OCI-LY1 (cell line): ENCODE measurements at regions not wholly inside any gene's neighbourhood (a gene's known extent, or its start where the extent isn't known, plus 50 kb on each side); places are given as distances from the start of the nearest gene placed in this dataset.

Experiments
- H2AFZ ChIP-seq: fragments of 200-600 bp; sonication (generic), shearing (Covaris generic); 2 replicates; pipeline ENCODE4 v1.6.0; 2014; ENCODE audit warnings: antibody characterized with exemption, mild to moderate bottlenecking, low read length
- H3F3A ChIP-seq: fragments of 200-600 bp; sonication (generic), shearing (Covaris generic); 2 replicates; pipeline ENCODE4 v1.6.0; 2014; ENCODE audit warnings: mild to moderate bottlenecking, antibody characterized with exemption, low read length, moderate library complexity; ENCODE audit not compliant: insufficient read depth
- H3K27ac ChIP-seq: fragments of 200-600 bp; sonication (generic); 2 replicates; pipeline ENCODE4 v1.5.1; 2014; ENCODE audit warnings: low read length, mixed run types, mild to moderate bottlenecking, low read depth; ENCODE audit not compliant: poor library complexity, severe bottlenecking
- H3K27me3 ChIP-seq: fragments of 200-600 bp; sonication (generic); 2 replicates; pipeline ENCODE4 v1.6.0; 2014; ENCODE audit warnings: antibody characterized with exemption, mild to moderate bottlenecking, low read length, moderate library complexity; ENCODE audit not compliant: insufficient read depth
- H3K36me3 ChIP-seq: fragments of 200-600 bp; sonication (generic); 2 replicates; pipeline ENCODE4 v1.6.1; 2014; ENCODE audit warnings: mild to moderate bottlenecking, antibody characterized with exemption, low read length, moderate library complexity, mixed read lengths; ENCODE audit not compliant: insufficient read depth
- H3K4me1 ChIP-seq: fragments of 200-600 bp; sonication (generic); 2 replicates; pipeline ENCODE4 v1.5.1; 2014; ENCODE audit warnings: mild to moderate bottlenecking, low read length, moderate library complexity; ENCODE audit not compliant: insufficient read depth, severe bottlenecking
- H3K4me2 ChIP-seq: fragments of 200-600 bp; sonication (generic), shearing (Covaris generic); 2 replicates; pipeline ENCODE4 v1.6.1; 2014; ENCODE audit warnings: low read length
- H3K4me3 ChIP-seq: fragments of 200-600 bp; sonication (generic); 2 replicates; pipeline ENCODE4 v1.5.1; 2014; ENCODE audit warnings: low read length, low read depth, mild to moderate bottlenecking, mixed read lengths; ENCODE audit not compliant: poor library complexity, severe bottlenecking
- H3K79me2 ChIP-seq: fragments of 200-600 bp; shearing (Covaris generic); 2 replicates; pipeline ENCODE4 v1.6.1; 2016; ENCODE audit warnings: mixed run types, low read length, mixed read lengths; ENCODE audit not compliant: insufficient read depth
- H3K9ac ChIP-seq: fragments of 200-600 bp; sonication (generic), shearing (Covaris generic); 2 replicates; pipeline ENCODE4 v1.6.1; 2014; ENCODE audit warnings: mild to moderate bottlenecking, low read length, mixed read lengths
- H3K9me2 ChIP-seq: fragments of 200-600 bp; sonication (generic), shearing (Covaris generic); 2 replicates; pipeline ENCODE4 v1.6.1; 2014; ENCODE audit warnings: low read depth, mild to moderate bottlenecking, low read length, mixed read lengths
- H3K9me3 ChIP-seq: fragments of 200-600 bp; shearing (Covaris generic); 2 replicates; pipeline ENCODE4 v1.6.1; 2014; ENCODE audit warnings: low read length, mixed read lengths
- H4K20me1 ChIP-seq: fragments of 200-600 bp; sonication (generic), shearing (Covaris generic); 2 replicates; pipeline ENCODE4 v1.6.0; 2016; ENCODE audit warnings: mild to moderate bottlenecking, low read length; ENCODE audit not compliant: insufficient read depth
- EZH2 ChIP-seq: fragments of 200-600 bp; sonication (generic), shearing (Covaris generic); IDR thresholded peaks from 2 replicates; pipeline ENCODE4 v1.8.0; 2017; ENCODE audit warnings: borderline replicate concordance, mixed run types, mild to moderate bottlenecking, antibody characterized with exemption, low read length, moderate library complexity, mixed read lengths
- TF ChIP-seq, protein P1 (sequence below): fragments of 200-600 bp; sonication (generic), shearing (Covaris generic); IDR thresholded peaks from 2 replicates; pipeline ENCODE4 v1.5.1; 2017; ENCODE audit warnings: mild to moderate bottlenecking, antibody characterized with exemption, low read length, moderate library complexity, mixed read lengths

DNA sequence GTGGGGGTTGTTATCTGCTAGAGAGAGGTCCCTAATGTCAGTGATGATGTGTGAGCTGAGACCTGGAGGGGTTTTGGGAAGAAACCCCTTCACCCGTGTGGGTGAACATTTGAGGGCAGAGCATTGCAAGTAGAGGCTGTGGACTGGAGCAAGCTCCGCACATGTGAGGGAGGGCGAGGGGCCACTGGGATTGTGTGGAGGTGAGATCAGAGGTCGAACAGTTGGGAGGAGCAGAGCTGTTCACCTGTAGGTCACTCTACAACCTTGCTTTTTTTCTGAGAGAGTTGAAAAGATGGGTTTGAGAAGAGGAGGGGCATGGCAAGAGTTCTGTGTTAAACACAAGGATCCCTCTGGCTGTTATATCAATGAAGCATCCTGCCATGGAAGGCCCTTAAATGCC is 480.4 kb upstream of the ZNF608 start:
- peak overlapping the region; percentile 80 for H3K27ac ChIP-seq
- TF ChIP-seq EZH2: no peak
- TF ChIP-seq, protein P1, sequence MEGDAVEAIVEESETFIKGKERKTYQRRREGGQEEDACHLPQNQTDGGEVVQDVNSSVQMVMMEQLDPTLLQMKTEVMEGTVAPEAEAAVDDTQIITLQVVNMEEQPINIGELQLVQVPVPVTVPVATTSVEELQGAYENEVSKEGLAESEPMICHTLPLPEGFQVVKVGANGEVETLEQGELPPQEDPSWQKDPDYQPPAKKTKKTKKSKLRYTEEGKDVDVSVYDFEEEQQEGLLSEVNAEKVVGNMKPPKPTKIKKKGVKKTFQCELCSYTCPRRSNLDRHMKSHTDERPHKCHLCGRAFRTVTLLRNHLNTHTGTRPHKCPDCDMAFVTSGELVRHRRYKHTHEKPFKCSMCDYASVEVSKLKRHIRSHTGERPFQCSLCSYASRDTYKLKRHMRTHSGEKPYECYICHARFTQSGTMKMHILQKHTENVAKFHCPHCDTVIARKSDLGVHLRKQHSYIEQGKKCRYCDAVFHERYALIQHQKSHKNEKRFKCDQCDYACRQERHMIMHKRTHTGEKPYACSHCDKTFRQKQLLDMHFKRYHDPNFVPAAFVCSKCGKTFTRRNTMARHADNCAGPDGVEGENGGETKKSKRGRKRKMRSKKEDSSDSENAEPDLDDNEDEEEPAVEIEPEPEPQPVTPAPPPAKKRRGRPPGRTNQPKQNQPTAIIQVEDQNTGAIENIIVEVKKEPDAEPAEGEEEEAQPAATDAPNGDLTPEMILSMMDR: no peak

GRCh38 chr5:125227333-125228095 is 481.1 kb upstream of the ZNF608 start:
- no peaks in the 10 kb centered on the region for H3K9me3 ChIP-seq
- H3K27me3 ChIP-seq: no peaks in the 10 kb centered on the region
- no peaks in the 10 kb centered on the region for H4K20me1 ChIP-seq
- peak overlapping the region; percentile 80 for H3K27ac ChIP-seq
- no peaks in the 10 kb centered on the region for H3K9me2 ChIP-seq
- H3K4me1 ChIP-seq: peaks cover 45% of the 10 kb centered on the region
- H3K4me2 ChIP-seq: peak overlapping the region; percentile 58
- peak overlapping the region; percentile 25 for H3K4me3 ChIP-seq
- peak overlapping the region; percentile 80 for H2AFZ ChIP-seq
- H3K36me3 ChIP-seq: no peaks in the 10 kb centered on the region
- H3K79me2 ChIP-seq: no peaks in the 10 kb centered on the region
- TF ChIP-seq, protein P1: peak; percentile 86
- no peak for TF ChIP-seq EZH2
- H3K9ac ChIP-seq: peak overlapping the region; percentile 46; the same call in 1 of the 2 replicates
- no peaks in the 10 kb centered on the region for H3F3A ChIP-seq

More for the DNA sequence above, 480.4 kb upstream of the ZNF608 start:
- no peaks in the 10 kb centered on the region for H3K27me3 ChIP-seq
- H3K36me3 ChIP-seq: no peaks in the 10 kb centered on the region
- H3K4me2 ChIP-seq: no peak overlapping the region
- H3K9ac ChIP-seq: no peak overlapping the region
- no peak overlapping the region for H2AFZ ChIP-seq
- H3K4me3 ChIP-seq: no peak overlapping the region
- H3K9me2 ChIP-seq: no peaks in the 10 kb centered on the region
- no peaks in the 10 kb centered on the region for H4K20me1 ChIP-seq
- H3K79me2 ChIP-seq: no peaks in the 10 kb centered on the region
- peaks cover 45% of the 10 kb centered on the region for H3K4me1 ChIP-seq
- H3F3A ChIP-seq: no peaks in the 10 kb centered on the region
- no peaks in the 10 kb centered on the region for H3K9me3 ChIP-seq

DNA sequence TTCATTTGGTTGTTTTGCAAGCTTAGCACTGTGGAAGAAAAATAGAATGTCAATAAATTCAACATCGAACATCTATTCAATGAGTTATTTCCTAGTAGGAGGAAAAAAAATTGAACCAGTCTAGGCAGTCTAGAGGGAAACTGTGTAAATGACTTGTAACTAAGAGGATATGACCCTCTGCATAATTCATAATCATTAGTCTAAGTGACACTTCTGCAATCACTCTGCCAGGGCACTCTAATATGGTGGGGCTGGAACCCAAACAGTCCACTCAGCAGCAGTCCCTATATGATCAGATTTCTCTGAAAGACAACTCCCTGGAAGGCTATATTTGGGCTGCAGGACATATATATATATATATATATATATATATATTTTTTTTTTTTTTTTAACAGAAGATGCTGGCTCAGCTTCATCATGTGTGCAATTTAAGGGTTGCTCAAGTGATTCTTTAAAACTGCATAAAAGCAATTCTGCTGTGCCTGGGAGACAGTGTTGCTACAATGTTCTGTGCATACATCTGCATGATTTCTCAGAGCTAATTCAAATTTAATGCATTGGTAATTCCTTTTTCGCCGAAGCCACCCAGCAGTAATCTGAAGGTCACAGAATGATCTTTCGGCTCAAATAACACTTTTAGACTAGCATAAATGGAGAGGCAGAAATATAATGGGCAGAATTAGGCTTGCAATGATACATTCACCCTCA is 482.1 kb upstream of the ZNF608 start:
- TF ChIP-seq, protein P1: no peak
- no peak for TF ChIP-seq EZH2
- peak overlapping the region; percentile 58 for H3K4me2 ChIP-seq
- no peaks in the 10 kb centered on the region for H3F3A ChIP-seq
- no peaks in the 10 kb centered on the region for H3K36me3 ChIP-seq
- H3K9ac ChIP-seq: peak overlapping the region; percentile 46; the same call in 1 of the 2 replicates
- H3K27me3 ChIP-seq: no peaks in the 10 kb centered on the region
- peak overlapping the region; percentile 80 for H3K27ac ChIP-seq
- H3K4me3 ChIP-seq: no peak overlapping the region
- no peaks in the 10 kb centered on the region for H4K20me1 ChIP-seq
- peaks cover 40% of the 10 kb centered on the region for H3K4me1 ChIP-seq
- no peaks in the 10 kb centered on the region for H3K9me3 ChIP-seq
- H2AFZ ChIP-seq: peak overlapping the region; percentile 80
- H3K9me2 ChIP-seq: no peaks in the 10 kb centered on the region
- H3K79me2 ChIP-seq: no peaks in the 10 kb centered on the region
